Pons (tissue), 1 donor: ENCODE measurements at regions not wholly inside any gene's neighbourhood (a gene's known extent, or its start where the extent isn't known, plus 50 kb on each side); places are given as distances from the start of the nearest gene placed in this dataset.

Experiments
- DNase-seq: peaks from one replicate; pipeline ENCODE4 v3.0.0-alpha.2; 2016; ENCODE audit warnings: low spot score

DNA sequence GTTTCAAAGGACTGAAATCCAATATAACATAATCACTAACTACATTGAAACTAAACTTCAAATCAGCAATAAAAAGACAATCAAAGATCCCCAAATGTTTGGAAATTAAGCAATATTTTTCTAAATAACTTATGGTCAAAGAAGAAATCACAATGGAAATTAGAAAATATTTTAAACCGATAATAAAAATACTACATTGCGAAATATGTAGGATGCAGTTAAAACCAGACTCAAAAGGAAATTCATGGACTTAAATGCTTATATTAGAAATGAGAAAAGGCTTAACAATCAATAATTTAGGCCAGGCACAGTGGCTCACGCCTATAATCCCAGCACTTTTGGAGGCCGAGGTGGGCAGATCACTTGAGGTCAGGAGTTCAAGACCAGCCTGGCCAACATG lies 79.0 kb upstream of the HAAO start:
- no peak for DNase-seq

- no peak for DNase-seq
Measured at GRCh38 chr2:42868874-42869273, 76.5 kb upstream of the HAAO start.

DNA sequence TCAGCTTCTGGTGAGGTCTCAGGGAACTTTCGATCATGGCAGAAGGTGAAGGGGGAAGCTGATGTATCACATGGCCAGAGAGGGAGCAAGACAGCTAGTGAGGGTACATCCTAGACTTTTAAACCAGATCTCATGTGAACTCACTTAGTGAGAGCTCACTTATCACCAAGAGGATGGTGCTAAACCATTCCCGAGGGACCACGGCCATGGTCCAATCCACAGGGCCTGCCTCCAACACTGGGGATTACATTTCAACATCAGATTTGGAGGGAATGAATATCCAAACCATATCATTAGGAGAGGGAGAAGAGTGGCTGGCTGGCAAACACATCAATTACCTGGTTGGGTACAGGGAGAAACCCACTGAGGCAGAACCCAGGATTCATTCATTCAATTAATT lies 75.7 kb upstream of the HAAO start:
- no peak for DNase-seq

DNA sequence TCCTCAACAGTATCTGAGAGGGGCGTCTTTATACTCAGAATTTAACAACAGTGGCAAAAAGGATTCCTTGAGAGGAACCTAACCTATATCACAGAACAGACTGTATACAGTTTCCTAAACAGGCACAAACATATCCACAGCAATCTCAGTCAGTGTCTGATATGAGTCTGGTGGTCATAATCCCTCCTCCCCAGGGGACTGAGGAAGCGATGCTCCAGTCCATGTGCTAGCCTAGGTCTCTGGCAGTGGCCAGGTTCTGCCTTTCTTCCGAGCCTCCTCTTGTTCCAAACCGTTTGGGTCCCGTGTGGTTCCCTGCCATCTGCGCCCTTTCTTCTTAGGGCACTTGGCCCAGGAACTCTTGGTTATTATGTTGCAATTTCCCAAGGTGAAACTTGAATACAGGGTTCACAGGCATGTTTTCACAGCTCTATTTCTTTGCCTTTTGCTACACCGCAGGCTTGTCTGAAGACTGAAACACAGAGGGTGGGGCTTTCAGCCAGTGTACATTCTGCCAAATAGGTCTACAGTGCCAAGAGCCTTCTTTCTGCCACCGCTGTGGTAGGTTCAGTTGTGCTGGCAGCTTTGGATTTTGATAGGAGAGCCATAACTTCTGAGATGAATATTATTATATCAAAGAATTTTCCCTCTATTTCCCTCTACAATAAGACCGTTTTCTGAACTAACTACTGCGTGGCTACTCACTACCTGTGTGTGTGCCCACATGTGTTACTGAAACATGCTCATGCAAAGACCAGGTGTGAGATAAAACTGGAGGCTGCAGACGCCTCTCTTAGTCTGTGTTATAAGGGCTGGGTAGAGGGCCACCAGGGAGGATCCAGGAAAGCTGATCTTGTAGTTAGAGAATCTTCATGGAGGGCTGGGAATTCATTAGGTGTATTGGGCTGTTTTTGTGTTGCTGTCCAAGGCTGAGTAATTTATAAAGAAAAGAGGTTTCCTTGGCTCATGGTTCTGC lies 75.0 kb upstream of the HAAO start:
- DNase-seq, result no peak

DNA sequence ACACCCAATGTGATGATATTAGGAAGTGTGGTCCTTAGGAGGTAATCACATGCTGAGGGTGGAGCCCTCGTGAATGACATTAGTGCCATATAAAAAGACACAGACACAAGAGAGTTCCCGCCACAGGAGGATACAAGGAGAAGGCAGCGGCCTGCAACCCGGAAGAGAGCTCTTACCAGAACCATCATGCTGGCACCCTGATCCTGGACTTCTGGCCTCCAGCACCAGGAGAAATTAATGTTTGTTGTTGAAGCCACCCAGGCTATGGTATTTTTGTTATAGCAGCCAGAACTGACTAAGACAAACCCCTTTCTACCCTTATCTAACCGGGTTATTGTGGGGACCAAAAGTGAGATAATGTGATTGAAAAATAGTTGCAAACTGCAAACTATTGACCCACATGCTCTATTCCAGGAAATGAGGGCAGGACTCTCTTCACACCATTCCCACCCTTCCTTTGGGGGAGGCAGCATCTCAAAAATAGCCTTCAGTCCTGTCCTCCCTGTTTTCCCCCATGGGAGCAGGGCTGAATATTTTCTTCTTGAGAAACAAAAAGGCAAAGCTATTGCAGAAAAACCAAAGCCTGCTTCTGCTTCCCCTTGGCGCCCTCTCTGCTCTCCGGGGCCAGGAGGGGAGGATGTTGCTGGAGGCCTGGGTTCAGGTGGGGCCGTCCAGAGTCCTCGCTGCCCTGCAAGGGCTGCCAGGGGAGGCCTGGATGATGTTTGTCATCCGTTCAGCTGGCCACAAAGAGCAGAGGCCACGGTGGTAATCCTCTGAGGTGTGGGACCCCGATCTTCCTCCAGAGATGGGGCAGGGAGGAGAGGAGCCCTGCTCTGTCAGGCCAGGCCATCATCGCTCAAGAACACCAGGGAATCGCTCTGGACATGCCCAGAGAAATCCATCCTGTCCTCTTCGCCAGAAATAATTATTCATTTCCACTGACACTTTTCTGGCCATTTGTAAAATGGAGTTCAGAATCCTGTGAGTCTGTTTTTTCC lies 73.8 kb upstream of the HAAO start:
- no peak for DNase-seq

GRCh38 chr2:42864641-42865280 lies 72.4 kb upstream of the HAAO start:
- DNase-seq, result no peak

GRCh38 chr2:42864222-42864621 lies 71.8 kb upstream of the HAAO start:
- DNase-seq, result no peak

- DNase-seq, result no peak
Measured at GRCh38 chr2:42863751-42864150, 71.4 kb upstream of the HAAO start.

DNA sequence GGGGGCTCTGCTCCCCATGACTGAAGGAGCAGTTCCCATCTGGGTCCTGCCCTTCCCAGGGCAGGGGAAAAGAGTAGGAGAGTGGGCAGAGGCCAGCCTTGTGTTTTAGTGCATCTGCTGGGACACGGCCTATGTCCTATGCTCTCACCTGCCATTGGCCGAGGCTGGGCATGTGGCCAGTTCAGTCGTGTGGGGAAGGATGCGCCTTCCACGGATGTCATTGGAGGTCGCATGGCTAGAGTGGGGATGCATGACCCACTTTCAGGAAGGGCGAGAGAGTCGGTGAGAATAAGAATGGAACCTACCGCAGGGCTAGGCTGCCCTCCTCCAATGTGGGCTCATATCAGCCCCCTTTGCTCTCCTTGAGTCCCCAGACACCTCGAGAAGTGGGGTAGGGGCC lies 70.9 kb upstream of the HAAO start:
- DNase-seq, result no peak

GRCh38 chr2:42862669-42863185 lies 70.3 kb upstream of the HAAO start:
- no peak for DNase-seq

DNA sequence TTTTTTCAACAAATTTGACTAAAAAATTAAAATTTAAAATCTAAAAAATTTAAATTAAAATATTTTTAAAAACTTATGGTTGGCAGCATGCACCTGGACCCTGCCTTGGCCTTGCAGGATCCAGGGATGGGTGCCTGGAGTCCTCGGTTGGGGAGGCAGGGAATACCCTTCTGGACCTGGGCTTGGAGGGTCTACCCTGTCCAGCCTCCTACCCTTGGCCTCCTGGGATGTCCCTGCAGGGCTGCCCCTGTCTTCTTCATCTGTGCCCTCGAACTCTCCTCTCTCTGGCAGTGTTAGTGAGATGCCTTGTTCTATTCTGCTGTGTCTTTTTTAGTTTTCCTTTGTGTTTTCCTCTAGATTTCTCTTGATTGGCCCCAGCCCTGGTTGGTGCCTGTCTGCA lies 68.9 kb upstream of the HAAO start:
- DNase-seq, result no peak

GRCh38 chr2:42860319-42861094 lies 68.1 kb upstream of the HAAO start:
- DNase-seq, result no peak

- DNase-seq, result no peak
Measured at GRCh38 chr2:42859791-42860190, 67.4 kb upstream of the HAAO start.

GRCh38 chr2:42859006-42859552 lies 66.7 kb upstream of the HAAO start:
- DNase-seq, result peak; percentile 46

DNA sequence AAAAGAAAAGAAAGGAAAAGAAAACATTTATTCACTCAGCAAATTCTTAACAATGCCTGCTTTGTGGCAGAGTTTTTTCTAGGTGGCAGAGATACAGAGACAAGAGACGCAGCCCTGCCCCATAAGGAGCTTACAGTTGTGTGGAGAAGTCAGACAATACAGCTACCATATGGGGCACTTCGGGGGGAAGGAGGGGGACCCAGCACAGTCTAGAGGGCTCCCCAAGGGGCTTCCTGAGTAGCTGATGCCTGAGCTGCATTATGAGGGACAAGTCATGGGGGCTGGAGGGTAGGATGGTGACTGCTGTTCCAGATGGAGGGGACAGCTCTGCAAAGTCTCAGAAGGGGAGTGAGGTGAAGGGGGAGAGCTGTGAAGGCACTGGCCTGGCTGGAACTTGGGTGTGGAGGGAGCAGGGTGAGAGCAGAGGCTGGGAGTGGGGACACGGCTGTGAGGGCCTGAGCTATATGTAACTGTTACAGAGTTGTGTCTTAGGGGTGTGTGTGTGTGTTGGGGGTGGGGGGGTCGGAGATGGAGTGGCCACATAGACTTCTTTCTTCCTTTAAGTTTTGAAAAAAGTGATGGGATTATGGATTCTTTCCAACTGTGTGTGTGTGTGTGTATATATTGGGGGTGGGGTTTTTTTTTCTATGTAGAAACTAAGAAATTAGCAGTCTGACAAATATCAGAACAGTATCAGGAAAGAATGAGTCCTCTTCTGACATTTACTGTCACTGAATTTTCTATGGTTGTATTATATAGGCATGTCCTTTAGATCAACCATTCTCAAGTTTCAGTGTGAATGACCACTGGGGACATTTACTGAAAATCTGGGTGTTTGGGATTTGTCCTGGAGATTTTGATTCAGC lies 66.0 kb upstream of the HAAO start:
- no peak for DNase-seq

- no peak for DNase-seq
Measured at GRCh38 chr2:42856891-42857632, 64.7 kb upstream of the HAAO start.

GRCh38 chr2:42856106-42856860 lies 63.9 kb upstream of the HAAO start:
- no peak for DNase-seq

DNA sequence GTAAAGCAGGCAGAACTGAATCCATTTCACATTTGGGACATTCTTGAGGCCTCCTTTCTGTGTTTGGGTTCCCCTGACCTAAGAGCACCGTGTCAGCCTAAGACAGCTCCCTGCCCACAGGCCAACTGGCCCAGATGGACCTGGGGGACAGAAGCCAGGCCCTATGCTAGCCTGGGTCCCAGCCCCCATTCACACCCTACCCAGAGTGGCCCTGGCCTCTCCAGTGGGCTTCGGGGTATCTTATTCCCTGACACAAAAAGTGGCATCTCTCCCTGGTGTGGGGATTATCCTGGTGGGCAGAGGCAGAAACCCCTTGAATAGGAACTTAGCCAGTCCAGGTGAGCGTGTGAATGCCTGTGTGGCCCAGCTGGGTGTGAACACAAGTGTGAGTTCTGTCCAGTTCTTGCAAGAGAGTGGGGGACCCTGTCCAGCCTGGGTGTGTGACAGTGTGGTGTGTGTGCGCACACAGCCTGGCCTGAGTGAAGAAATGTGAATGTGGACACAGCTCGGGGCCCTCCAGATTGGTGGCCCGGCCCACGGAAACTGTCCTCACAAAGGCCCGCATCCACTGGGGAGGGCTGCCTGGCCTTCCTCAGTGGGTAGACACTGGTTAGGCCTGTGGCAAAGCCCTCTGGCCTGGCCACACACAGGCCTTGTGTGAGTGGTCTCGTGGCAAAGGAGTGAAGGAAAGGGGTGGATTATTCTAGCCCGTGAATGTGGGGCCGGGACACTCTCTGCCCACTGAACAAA lies 63.0 kb upstream of the HAAO start:
- DNase-seq, result no peak
